ENCODE measurements at regions not wholly inside any gene's neighbourhood (a gene's known extent, or its start where the extent isn't known, plus 50 kb on each side); places are given as distances from the start of the nearest gene placed in this dataset.
"Not testable (repeated sequence)": the region's sequence is repeated elsewhere in the genome, so short reads cannot be mapped to it uniquely, and the experiment has no call there.

GRCh38 chrX:78603908-78604307 lies 55.2 kb downstream of the RTL3 start:
- no peak for DNase-seq

GRCh38 chrX:78595901-78596502 lies 63.1 kb downstream of the RTL3 start:
- DNase-seq, result no peak

- DNase-seq, result no peak
These were observed 65.4 kb downstream of the RTL3 start for GRCh38 chrX:78593701-78594100.

- DNase-seq, result no peak
These were observed 67.1 kb downstream of the RTL3 start for GRCh38 chrX:78592030-78592429.

- DNase-seq, result no peak
These were observed 84.8 kb downstream of the RTL3 start for GRCh38 chrX:78574306-78574705.

GRCh38 chrX:78573630-78574029 lies 85.5 kb downstream of the RTL3 start:
- no peak for DNase-seq

GRCh38 chrX:78571849-78572248 lies 87.3 kb downstream of the RTL3 start:
- DNase-seq, result no peak

- no peak for DNase-seq
These were observed 103.6 kb downstream of the RTL3 start for GRCh38 chrX:78555401-78555980.

GRCh38 chrX:78552628-78553027 lies 106.5 kb downstream of the RTL3 start:
- not testable (repeated sequence) for DNase-seq

GRCh38 chrX:78548012-78548411 lies 111.1 kb downstream of the RTL3 start:
- DNase-seq, result no peak

GRCh38 chrX:78545233-78545632 lies 113.9 kb downstream of the RTL3 start:
- DNase-seq, result no peak

GRCh38 chrX:78543281-78543680 lies 115.8 kb downstream of the RTL3 start:
- DNase-seq, result no peak

- no peak for DNase-seq
These were observed 119.0 kb downstream of the RTL3 start for GRCh38 chrX:78540171-78540570.

GRCh38 chrX:78534221-78534620 lies 124.9 kb downstream of the RTL3 start:
- DNase-seq, result no peak

GRCh38 chrX:78532363-78532762 lies 126.8 kb downstream of the RTL3 start:
- no peak for DNase-seq

GRCh38 chrX:78527818-78528217 lies 131.3 kb downstream of the RTL3 start:
- DNase-seq, result no peak

- no peak for DNase-seq
These were observed 131.9 kb downstream of the RTL3 start for GRCh38 chrX:78527263-78527662.

GRCh38 chrX:78522601-78523000 lies 136.5 kb downstream of the RTL3 start:
- no peak for DNase-seq

GRCh38 chrX:78517124-78517523 lies 142.0 kb downstream of the RTL3 start:
- peak; percentile 34 to 46 for DNase-seq

- no peak for DNase-seq
These were observed 144.3 kb downstream of the RTL3 start for GRCh38 chrX:78514852-78515251.

- DNase-seq, result no peak
These were observed 145.0 kb downstream of the RTL3 start for GRCh38 chrX:78513971-78514738.

GRCh38 chrX:78506248-78506647 lies 152.9 kb downstream of the RTL3 start:
- DNase-seq, result no peak

GRCh38 chrX:78496483-78496882 lies 162.6 kb downstream of the RTL3 start:
- no peak for DNase-seq

- no peak for DNase-seq
These were observed 165.8 kb upstream of the CYSLTR1 start for GRCh38 chrX:78493180-78493579.

All from activated CD4-positive, alpha-beta T cell treated with anti-CD3 and anti-CD28 coated beads, Interleukin-2, amount 50 U/mL, for 4 hours (primary cell).